ENCODE measurements at regions not wholly inside any gene's neighbourhood (a gene's known extent, or its start where the extent isn't known, plus 50 kb on each side); places are given as distances from the start of the nearest gene placed in this dataset.

DNA sequence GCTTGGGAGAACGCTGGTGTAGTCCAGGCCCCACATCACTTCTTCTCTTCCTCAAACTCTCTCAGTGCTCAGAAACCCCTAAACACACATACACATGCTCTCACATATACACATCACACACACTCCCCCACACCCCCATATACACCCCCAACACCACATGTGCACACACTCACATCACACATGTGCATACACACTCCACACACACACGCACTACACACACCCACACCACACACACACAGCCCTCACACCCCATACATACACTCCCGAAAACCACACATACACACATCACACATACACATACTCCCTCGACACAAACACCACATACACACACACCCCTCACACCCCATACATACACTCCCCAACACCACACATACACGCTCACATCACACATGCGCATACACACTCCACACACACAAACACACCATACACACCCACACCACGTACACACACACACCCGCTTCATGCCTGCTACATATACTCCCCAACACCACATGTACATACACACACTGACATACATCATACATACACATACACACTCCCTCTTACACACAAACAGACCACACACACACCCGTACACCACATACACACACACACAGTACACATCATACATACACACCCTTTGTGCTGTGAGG, 110.3 kb upstream of the TMEM170B start:
- Mint-ChIP-seq H3K27ac (ENCODE audit: unreplicated experiment) (peak overlapping the region; percentile 9), H3K9me3 (no peaks in the 10 kb centered on the region), H3K27me3 (ENCODE audit: low read depth) (no peaks in the 10 kb centered on the region), H3K4me1 (peaks cover 66% of the 10 kb centered on the region), H3K36me3 (ENCODE audit: low read depth) (no peaks in the 10 kb centered on the region), H3K4me3 (no peak overlapping the region)
- TF ChIP-seq, protein P1, sequence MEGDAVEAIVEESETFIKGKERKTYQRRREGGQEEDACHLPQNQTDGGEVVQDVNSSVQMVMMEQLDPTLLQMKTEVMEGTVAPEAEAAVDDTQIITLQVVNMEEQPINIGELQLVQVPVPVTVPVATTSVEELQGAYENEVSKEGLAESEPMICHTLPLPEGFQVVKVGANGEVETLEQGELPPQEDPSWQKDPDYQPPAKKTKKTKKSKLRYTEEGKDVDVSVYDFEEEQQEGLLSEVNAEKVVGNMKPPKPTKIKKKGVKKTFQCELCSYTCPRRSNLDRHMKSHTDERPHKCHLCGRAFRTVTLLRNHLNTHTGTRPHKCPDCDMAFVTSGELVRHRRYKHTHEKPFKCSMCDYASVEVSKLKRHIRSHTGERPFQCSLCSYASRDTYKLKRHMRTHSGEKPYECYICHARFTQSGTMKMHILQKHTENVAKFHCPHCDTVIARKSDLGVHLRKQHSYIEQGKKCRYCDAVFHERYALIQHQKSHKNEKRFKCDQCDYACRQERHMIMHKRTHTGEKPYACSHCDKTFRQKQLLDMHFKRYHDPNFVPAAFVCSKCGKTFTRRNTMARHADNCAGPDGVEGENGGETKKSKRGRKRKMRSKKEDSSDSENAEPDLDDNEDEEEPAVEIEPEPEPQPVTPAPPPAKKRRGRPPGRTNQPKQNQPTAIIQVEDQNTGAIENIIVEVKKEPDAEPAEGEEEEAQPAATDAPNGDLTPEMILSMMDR (conservative IDR thresholded peaks at IDR 0.05): no peak
- DNase-seq (ENCODE audit: low read depth, low spot score): no peak

DNA sequence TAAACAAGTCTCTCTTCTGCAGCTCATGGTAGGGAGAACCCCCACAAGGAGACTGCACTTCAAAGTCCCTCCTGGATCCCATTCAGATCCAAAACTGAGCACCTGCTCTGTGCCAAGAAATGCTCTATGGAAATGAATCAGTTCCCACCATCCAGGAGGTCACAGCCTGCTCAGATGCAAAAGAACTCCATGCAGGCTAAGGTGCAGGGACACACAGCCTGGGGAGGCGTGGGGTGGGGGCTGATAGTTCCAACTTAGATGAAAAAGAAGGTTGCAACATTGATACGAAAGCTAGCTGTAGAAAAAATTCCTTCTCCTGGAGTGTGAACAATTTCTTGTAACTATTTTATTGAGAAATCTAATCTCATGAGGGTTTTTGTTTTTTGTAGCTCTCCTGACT, 111.0 kb upstream of the TMEM170B start:
- TF ChIP-seq, protein P1 (conservative IDR thresholded peaks at IDR 0.05): no peak
- H3K9me3 Mint-ChIP-seq: no peaks in the 10 kb centered on the region
- H3K27ac Mint-ChIP-seq (ENCODE audit: unreplicated experiment): no peak overlapping the region
- H3K4me1 Mint-ChIP-seq: peaks cover 59% of the 10 kb centered on the region
- no peak for DNase-seq (ENCODE audit: low read depth, low spot score)
- no peaks in the 10 kb centered on the region for H3K27me3 Mint-ChIP-seq (ENCODE audit: low read depth)
- no peaks in the 10 kb centered on the region for H3K36me3 Mint-ChIP-seq (ENCODE audit: low read depth)
- no peak overlapping the region for H3K4me3 Mint-ChIP-seq

DNA sequence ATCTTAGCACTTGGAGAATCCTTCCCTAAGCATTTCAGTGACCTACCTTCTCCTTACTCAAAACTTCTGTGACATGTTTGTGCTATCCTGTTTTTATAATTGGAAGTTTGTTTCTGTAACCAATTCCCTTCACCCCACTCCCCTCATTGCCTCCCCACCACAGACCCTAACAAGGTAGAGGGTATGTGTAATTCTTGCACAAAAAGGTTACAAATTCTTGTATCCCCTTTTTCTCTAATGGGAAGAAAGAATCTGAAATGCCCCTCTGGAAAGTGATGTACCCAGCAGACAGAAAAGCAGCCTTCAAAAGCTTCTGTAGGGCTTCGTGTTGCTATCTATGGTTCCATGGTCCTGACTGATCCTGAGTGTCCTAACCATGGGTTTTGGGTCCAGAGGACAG, 111.7 kb upstream of the TMEM170B start:
- Mint-ChIP-seq H3K27ac (ENCODE audit: unreplicated experiment) (peak overlapping the region; percentile 63), H3K4me1 (peaks cover 53% of the 10 kb centered on the region), H3K27me3 (ENCODE audit: low read depth) (no peaks in the 10 kb centered on the region), H3K9me3 (no peaks in the 10 kb centered on the region), H3K4me3 (no peak overlapping the region), H3K36me3 (ENCODE audit: low read depth) (no peaks in the 10 kb centered on the region)
- TF ChIP-seq, protein P1 (conservative IDR thresholded peaks at IDR 0.05): no peak
- DNase-seq (ENCODE audit: low read depth, low spot score): no peak

DNA sequence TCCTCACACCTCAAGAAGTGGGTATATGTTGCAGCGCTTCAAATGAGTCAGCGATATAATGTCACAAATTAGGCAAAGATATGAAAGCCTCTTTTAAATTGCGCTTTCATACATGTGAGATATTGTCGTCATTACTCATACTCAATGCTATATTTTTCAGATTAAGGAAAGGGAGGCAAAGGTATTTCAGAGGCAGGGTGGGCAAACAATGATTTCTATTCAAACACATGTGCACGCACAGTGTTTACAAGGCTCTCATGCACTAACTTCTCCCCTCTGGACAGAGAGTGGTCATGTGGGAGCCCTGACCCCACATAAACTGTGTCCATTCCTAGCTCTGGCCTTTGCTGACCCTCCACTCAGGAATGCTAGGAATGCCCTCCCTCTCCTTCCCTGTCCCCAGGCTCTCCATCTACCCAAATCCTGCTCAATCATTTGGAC, 112.1 kb upstream of the TMEM170B start:
- H3K9me3 Mint-ChIP-seq: no peaks in the 10 kb centered on the region
- H3K4me1 Mint-ChIP-seq: peaks cover 50% of the 10 kb centered on the region
- H3K27ac Mint-ChIP-seq (ENCODE audit: unreplicated experiment): no peak overlapping the region
- H3K27me3 Mint-ChIP-seq (ENCODE audit: low read depth): no peaks in the 10 kb centered on the region
- no peak for DNase-seq (ENCODE audit: low read depth, low spot score)
- H3K4me3 Mint-ChIP-seq: no peak overlapping the region
- no peaks in the 10 kb centered on the region for H3K36me3 Mint-ChIP-seq (ENCODE audit: low read depth)
- TF ChIP-seq, protein P1 (conservative IDR thresholded peaks at IDR 0.05): no peak

DNA sequence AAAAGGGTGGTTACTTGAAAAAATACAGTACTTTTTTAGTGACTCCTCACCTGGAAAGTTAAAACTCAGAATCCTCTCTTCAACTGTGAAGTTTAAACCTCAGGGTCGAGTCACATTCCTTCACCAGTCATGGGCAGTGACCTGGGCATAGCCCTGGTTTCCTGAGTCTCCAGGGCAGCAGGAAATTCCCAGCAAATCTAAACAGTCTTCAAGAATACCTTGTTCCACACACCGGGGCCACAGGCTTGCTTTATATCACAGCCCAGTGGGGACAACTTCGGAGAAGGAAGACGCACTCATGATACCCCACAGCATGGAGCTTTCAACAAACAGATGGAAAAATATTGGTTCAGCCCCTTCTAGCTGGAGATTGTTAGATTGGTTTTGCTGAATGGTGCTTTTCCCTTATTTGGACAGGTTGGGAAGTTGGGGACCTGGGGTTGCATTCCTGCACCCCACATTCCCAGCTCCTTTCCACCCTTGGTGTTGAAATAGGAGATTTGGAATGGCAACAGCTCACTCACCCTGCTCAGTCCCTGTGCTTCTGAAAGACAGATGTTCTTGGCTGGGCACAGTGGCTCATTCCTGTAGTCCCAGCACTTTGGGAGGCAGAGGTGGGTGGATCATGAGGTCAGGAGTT, 113.0 kb upstream of the TMEM170B start:
- peaks cover 43% of the 10 kb centered on the region for H3K4me1 Mint-ChIP-seq
- no peak for DNase-seq (ENCODE audit: low read depth, low spot score)
- no peaks in the 10 kb centered on the region for H3K27me3 Mint-ChIP-seq (ENCODE audit: low read depth)
- H3K9me3 Mint-ChIP-seq: no peaks in the 10 kb centered on the region
- H3K27ac Mint-ChIP-seq (ENCODE audit: unreplicated experiment): no peak overlapping the region
- no peaks in the 10 kb centered on the region for H3K36me3 Mint-ChIP-seq (ENCODE audit: low read depth)
- TF ChIP-seq, protein P1 (conservative IDR thresholded peaks at IDR 0.05): no peak
- no peak overlapping the region for H3K4me3 Mint-ChIP-seq
